PFSK-1 (cell line): ENCODE measurements at regions not wholly inside any gene's neighbourhood (a gene's known extent, or its start where the extent isn't known, plus 50 kb on each side); places are given as distances from the start of the nearest gene placed in this dataset.

Source experiments
- FOXP2 ChIP-seq: optimal IDR thresholded peaks from 2 replicates; pipeline ENCODE3; 2011; ENCODE audit warnings: borderline replicate concordance, control low read depth, inconsistent platforms; ENCODE audit not compliant: insufficient read depth; ENCODE audit errors: extremely low read length, extremely low read depth
- POLR2AphosphoS5 ChIP-seq: IDR thresholded peaks from 2 replicates; pipeline ENCODE4 v1.6.1; 2012; ENCODE audit warnings: low read depth, mild to moderate bottlenecking, control low read depth, low read length, moderate library complexity
- REST ChIP-seq, 2 experiments: IDR thresholded peaks; 2 replicates each; pipeline versions ENCODE4 v1.6.1 to v1.8.0; 2011 to 2012; ENCODE audit warnings: low read depth in 2 of 2, low read length in 2 of 2, control low read depth in 1 of 2, inconsistent platforms in 1 of 2, mild to moderate bottlenecking in 1 of 2, moderate library complexity in 1 of 2; ENCODE audit not compliant: insufficient read depth in 1 of 2
- SIN3A ChIP-seq: IDR thresholded peaks from 2 replicates; pipeline ENCODE4 v1.6.1; 2012; ENCODE audit warnings: mild to moderate bottlenecking, low read length, moderate library complexity, borderline replicate concordance; ENCODE audit not compliant: insufficient read depth
- TAF1 ChIP-seq: IDR thresholded peaks from 2 replicates; pipeline ENCODE4 v1.6.1; 2012; ENCODE audit warnings: low read length, control low read depth, borderline replicate concordance; ENCODE audit not compliant: insufficient read depth

GRCh38 chr11:44466531-44467205, 98.8 kb upstream of the CD82 start:
- TF ChIP-seq SIN3A = no peak
- TF ChIP-seq REST (IDR thresholded peaks at IDR 0.05; ENCODE audit: insufficient read depth in 1 of 2, low read depth in 2 of 2, low read length in 2 of 2) = no peak
- no peak for TF ChIP-seq TAF1
- no peak for TF ChIP-seq FOXP2
- TF ChIP-seq POLR2AphosphoS5 = no peak

GRCh38 chr11:44467413-44467812, 98.0 kb upstream of the CD82 start:
- TF ChIP-seq REST (IDR thresholded peaks at IDR 0.05; ENCODE audit: insufficient read depth in 1 of 2, low read depth in 2 of 2, low read length in 2 of 2) (no peak), TAF1 (no peak), FOXP2 (no peak), POLR2AphosphoS5 (no peak), SIN3A (no peak)

GRCh38 chr11:44467931-44468330, 97.5 kb upstream of the CD82 start:
- TF ChIP-seq SIN3A (no peak), FOXP2 (no peak), REST (IDR thresholded peaks at IDR 0.05; ENCODE audit: insufficient read depth in 1 of 2, low read depth in 2 of 2, low read length in 2 of 2) (no peak), TAF1 (no peak), POLR2AphosphoS5 (no peak)

DNA sequence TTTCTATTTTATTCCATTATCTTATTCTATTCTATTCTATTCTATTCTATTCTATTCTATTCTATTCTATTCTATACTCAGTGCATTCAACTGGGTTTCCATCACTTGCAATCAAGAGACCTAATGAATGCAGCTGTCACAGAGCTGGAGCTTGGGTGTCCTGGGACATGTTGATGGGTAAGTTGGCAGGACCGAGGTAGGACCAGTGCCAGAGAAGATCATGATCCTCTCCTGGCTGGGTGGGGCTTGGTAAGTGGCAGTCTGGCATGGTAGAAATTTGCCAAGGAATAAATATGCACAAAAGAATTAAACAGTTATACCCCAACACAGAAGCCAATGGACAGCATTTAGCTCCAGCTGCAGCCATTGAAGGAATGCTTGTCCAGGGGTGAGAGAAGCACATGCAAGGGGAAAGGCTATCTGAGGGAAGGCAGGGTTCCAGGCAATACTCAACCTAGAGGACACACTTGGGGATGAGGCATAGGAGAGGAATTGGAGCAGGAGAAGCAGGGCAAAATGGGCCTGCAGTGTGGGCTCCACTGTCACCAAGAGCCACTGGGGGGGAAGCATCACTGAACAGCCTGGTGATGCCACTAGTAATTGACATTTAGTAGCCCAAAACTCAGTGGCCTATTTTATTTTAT, 97.0 kb upstream of the CD82 start:
- TF ChIP-seq FOXP2 = no peak
- TF ChIP-seq POLR2AphosphoS5 = no peak
- no peak for TF ChIP-seq REST (IDR thresholded peaks at IDR 0.05; ENCODE audit: insufficient read depth in 1 of 2, low read depth in 2 of 2, low read length in 2 of 2)
- TF ChIP-seq TAF1 = no peak
- TF ChIP-seq SIN3A = no peak

DNA sequence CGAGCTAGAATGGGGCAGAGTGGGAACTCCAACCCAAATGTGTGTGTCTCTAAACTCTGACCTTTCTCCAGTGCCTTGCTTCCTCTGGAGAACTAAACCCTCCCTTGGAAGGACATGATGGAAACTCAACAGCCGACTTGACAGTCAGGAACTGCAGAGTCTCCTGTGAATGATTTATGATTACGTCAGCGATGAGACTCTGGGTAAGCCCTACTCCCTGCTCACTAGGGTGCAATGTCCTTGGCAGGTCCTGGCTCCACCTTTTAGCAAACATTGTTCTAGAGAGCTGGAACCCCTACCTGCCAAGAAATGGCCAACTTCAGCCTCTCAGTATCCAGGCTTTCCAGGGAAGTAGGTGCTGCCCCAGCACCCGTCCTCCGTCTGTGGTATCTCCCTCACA, 96.1 kb upstream of the CD82 start:
- TF ChIP-seq REST (IDR thresholded peaks at IDR 0.05; ENCODE audit: insufficient read depth in 1 of 2, low read depth in 2 of 2, low read length in 2 of 2) (no peak), FOXP2 (no peak), POLR2AphosphoS5 (no peak), TAF1 (no peak), SIN3A (no peak)
